ENCODE measurements at regions not wholly inside any gene's neighbourhood (a gene's known extent, or its start where the extent isn't known, plus 50 kb on each side); places are given as distances from the start of the nearest gene placed in this dataset.

GRCh38 chr3:127107491-127108375, 85.2 kb upstream of the PRR23E start:
- DNase-seq (ENCODE audit: low spot score): no peak

- DNase-seq (ENCODE audit: low spot score): no peak
Measured at GRCh38 chr3:127108796-127109195, 84.1 kb upstream of the PRR23E start.

DNA sequence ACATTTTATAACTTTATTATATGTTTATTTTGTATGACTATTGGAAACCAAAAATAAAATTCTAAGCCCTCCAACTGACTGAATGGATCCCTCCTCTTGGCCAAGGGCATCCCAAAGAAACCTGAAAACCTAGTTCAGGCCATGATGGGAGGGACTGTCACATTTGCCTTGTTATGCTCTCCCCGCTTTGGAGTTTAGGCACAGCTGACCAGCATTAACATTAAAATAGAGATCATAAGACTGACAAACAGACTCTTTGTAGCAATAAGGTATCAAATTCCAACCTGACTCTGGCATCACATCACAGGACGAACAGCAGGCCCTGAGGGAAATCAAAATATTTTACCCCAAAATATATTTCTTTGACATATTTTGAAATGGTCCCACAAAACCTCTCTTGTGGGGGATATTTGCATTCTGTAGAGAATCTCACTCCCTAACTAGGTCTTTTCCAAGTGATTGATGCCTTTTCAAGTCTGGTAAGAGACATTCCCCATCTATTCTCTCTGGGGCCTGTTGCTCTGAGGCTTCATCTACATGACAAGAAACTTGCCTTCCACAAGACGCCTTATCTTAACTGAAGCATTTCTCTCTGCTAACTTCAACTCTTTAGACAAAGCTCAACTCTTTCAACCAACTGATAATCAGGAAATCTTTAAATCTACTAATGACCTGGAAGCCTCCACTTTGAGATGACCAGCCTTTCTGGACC, 81.8 kb upstream of the PRR23E start:
- DNase-seq (ENCODE audit: low spot score): no peak

DNA sequence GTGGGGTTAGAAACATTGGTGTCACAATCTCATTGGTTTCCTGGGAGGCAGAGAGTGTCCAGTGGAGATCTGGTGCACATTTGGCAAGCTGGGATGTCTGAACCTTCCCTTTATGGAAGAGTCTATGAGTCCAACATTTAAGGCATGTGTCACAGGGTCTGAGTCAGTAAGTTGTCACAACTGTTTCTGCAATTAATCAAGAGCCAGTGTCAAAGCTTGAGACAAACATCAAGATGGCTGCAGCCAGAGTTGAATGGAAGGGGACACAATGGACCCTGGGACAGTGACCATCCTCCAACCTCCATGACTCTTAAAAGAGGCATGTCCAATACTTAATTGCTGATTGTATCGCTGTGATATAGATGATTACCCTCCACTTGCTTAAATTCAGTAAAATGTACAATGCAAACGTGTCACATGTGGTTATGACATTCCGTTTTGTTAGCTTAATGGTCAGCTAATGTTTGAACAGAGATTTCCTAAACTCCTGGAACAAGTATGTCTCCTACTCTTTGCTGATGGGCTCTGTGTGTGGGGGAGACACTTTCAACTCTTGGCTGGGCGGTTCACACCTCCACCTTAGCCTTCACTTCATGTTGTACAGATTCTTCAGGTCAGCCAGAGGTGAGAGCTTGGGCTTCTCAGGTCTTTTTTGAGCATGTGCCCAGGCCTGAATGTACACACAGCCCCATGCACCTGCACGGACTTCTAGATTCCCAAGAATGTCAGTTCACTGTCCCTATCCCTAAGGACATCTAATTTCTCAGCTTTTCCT, 79.9 kb upstream of the PRR23E start:
- no peak for DNase-seq (ENCODE audit: low spot score)

GRCh38 chr3:127113571-127113891, 79.4 kb upstream of the PRR23E start:
- no peak for DNase-seq (ENCODE audit: low spot score)

DNA sequence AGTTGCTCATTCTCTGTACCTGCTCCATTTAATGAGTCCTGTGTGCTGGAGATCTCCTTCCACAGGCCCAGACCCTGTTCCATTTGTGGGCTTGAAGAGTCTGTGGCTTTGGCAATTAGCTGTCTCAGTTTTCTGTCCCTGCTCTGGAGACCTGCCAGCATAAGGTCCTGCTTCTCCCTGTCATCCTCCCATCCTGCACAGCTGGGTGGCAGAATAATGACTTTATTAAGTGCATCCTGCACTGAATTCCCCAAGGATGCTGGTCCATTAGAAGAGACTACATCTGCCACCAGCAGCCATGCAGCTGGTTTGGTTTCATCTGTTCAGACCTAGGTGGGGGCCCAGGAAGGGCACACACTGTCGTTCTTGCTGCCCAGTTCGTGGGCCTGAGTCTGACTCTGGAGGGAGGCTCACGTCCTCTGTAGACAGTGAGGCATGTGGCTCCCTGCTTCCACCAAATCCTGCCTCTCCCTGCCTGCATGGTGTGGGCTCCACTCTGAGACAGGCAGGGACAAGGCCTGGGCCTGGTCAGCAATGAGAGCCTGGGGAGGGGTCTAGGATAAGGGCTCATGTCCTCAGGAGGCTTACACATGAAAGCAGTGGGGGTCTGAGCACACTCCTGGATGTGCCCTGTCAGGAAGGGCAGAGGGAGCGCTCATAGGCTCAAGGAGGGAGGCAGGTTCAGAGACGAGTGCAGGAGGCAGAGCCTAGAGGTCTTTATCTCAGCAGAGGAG, 78.4 kb upstream of the PRR23E start:
- DNase-seq (ENCODE audit: low spot score): no peak

GRCh38 chr3:127115691-127116351, 77.1 kb upstream of the PRR23E start:
- DNase-seq (ENCODE audit: low spot score): no peak

DNA sequence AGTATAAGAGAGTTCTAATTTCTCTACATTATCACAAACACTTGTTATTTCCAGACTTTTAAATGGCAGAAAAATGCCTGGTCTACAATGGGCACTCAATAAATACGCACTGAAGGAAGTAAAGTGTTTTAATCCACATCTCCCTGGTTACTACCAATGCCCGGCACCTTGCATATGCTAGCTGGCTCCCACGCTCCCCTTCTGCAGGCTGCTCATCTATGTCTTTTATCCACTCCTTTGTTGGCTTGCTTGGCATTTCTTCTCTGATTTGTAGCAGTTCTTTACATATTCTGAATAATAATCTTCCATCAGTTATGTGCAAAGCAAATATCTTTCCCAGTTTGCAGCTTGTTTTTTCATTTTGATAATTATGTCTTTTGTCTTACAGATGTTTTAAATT, 74.6 kb upstream of the PRR23E start:
- no peak for DNase-seq (ENCODE audit: low spot score)

GRCh38 chr3:127119693-127120464, 73.1 kb upstream of the PRR23E start:
- no peak for DNase-seq (ENCODE audit: low spot score)

DNA sequence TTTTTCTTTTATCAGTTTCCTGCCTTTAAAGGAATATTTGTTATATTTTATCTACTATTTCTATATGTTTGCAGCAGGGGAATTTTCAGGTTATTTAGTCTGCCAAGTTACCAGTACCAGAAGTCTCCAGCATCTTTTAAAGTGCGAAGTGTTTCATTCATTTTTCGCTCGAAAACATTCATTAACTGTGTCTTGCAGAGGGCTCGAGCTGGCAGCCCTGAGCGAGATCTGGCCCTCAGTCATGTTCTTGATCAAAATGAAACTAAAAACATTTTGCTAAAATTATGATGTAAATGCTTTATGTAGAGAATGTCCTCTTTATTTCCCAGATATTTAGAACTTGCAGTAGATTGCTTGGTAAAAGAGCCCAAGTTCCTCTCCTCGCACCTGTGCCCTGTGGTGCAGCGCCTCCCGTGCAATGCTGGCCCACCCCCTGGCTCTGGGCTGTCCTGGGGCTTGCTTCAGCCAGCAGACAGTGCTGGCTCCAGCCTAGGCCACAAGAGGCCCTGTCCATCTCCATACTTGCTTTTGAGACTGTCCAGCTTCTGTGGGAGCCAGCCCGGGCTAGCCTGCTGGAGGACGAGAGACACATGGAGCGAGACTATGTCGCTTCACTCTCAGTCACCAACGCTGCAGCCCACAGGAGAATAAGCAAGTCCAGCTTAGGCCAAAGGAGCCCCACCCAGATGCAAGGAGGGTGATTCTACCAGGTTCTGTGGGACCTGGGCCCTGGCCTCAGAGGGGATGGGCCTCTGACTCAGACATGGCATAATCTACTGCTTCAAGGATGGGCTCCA, 71.9 kb upstream of the PRR23E start:
- no peak for DNase-seq (ENCODE audit: low spot score)

GRCh38 chr3:127121885-127122284, 71.0 kb upstream of the PRR23E start:
- no peak for DNase-seq (ENCODE audit: low spot score)

DNA sequence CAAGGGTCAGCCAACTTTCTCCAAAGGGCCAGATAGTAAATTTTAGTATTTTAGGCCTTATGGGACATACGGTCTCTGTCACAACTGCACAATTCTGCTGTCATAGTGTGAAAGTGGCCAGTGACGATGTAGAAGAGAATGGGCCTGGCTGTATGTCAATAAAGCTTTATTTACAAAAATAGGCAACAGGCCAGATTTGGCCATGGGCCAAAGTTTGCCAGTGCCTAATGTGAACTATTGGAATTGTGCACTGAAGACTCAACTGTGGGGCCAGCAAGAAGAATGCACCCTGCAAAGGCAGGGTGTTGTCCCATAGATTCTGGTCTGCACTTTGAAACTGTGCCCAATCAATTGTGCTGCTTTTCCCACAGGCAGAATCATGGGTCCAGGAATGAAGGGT, 69.4 kb upstream of the PRR23E start:
- no peak for DNase-seq (ENCODE audit: low spot score)

DNA sequence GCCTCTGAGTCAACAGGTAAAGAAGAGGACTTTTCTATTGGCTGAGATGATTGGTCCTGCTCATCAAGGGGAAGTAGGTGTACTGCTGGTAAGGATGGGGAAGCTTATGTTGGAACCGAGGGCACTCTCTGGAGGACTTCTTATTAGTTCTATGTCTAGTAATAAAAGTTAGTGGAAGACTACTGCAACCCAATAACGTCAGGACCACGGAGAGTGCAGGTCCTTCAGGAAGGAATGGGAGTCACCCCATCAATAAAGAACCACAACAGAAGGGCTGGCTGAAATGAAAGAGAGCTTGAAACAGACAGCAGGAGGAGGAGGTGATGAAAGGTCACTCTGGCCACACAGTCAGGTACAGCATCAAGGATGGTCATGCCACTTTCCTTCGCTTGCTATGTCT, 68.8 kb upstream of the PRR23E start:
- no peak for DNase-seq (ENCODE audit: low spot score)

DNA sequence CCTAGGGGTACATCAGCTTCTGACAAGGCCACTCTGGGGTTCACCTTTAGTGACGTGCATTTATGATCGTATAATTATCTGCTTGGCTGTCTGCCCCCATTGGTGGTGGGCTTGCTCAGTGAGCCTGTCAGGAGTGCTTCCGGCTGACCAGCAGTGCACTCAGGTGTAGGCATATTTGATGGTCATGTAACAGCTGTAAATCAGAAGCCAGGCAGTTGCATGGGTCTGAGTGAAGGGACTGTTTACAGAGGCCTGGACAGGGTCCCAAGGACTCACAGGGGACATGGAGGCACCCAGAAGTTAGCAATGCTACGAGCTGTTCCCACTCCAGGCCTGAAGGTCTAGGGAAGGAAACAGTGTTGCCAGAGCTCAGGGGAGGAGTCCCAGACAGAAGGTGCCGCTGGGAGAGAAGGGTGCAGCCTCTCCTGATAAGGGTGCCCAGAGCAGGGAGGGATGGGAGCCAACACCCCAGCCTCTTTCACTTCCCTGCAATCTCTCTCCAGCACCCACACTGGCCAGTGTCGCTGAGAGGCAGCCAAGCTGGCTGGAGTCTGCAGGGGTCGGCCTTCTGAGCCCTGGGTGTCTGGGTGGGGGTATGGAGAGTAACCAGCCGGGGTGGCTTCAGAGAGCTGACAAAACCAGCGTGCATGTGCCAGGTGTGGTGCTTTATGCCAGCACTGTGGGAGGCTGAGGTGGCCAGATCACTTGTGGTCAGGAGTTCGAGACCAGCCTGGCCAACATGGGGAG, 61.3 kb upstream of the PRR23E start:
- DNase-seq (ENCODE audit: low spot score): no peak

DNA sequence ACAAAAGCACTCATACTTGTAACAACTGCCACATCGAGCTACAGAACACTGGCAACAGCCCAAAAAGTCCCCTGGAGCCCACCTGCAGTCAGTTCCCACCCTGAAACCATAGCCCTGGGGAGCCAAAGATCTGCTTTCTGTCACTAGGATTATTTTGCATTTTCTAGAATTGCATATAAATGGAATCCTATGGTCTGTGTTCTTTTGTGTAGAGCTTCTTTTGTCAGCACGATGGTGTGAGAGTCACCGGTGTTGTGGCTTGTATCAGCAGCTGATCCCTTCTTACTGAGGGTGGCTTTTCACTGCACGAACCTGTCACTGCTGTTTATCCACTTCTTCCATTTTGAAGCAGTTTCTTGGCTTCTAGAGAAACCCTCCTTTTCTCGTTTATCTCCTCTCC, 60.1 kb upstream of the PRR23E start:
- DNase-seq (ENCODE audit: low spot score): no peak

- no peak for DNase-seq (ENCODE audit: low spot score)
Measured at GRCh38 chr3:127133971-127134370, 59.0 kb upstream of the PRR23E start.

GRCh38 chr3:127134466-127134865, 58.5 kb upstream of the PRR23E start:
- DNase-seq (ENCODE audit: low spot score): no peak

DNA sequence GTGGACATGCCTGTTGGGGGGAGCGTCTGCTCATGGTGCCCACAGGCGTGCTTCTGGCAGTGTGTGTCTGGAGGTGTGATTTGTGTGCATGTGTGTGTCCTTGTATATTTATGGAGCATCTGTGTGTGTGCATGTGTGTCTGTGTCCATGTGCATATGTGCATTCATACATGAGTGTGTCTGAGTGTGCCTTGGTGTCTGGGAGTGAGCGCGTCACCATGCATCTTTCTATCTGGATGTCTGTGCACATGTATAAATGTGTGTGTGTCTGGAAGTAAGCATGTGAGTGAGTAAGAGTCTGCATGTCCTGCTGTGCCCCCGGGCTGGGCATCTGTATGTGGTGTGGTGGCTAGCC, 58.1 kb upstream of the PRR23E start:
- DNase-seq (ENCODE audit: low spot score): no peak

DNA sequence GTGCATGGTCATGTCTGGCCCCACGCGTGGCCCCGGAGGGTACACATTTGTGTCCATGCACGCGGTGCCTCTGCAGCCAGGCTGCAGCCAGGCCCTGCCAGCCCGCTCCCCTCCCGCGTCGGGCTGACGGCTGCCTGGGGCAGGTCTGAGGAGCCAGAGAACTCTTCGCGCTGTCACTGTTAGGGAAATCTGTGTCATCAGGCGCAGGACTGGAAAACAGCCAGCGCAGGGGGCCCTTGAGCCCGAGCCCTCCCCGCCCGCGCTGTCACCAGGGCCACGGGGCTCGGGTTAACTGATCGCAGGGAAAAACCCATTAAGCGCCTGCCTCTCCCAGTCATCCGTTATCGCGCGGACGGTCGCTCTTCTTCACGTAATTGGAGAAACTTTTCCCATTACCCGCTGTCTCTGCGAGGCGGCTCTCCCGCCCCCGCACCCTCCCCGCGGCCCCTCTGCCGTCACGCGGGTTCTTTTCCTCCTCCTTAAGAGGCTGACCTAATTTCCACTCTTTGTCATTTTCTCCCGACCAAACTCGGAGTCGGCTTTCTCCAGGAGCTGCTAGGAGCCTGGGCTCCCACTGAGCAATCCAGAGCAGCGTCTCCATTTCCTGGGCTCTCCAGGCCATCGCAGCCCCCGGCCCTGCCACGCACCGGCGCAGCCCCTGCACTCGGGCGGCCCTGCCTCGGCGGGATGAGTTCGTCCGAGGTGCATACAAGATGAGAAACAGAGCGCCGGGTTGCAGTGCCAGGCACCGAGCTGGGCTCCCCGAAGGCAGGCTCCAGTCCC, 57.5 kb upstream of the PRR23E start:
- DNase-seq (ENCODE audit: low spot score): no peak

All from hematopoietic multipotent progenitor cell treated with erythropoietin and hydrocortisone succinate and interleukin-3 and kit ligand, for 15 days (in vitro differentiated cells).